ENCODE measurements at regions not wholly inside any gene's neighbourhood (a gene's known extent, or its start where the extent isn't known, plus 50 kb on each side); places are given as distances from the start of the nearest gene placed in this dataset.

DNA sequence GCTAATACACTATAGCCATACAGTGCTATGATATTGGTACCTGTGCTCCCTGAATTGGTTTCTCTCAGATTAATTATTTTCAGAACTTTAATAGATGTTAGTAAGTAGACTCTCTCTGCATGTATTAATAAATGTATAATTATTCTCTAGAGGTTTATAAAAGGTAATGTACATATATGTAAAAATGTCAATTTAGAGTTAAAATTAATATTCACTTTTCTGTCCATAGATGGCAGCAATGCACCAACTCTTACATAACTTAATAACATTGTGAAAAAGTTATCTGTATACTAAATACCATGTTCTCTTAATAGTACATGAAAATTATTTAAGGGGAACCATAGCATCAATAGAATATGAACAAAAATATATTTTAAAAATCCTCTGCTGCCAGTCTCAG is 515.0 kb upstream of the KLHL1 start:
- no peak overlapping the region for H3K27ac Mint-ChIP-seq
- Histone ChIP-seq H4K5ac (ENCODE audit: insufficient read length, low read depth, low read length) (no peak overlapping the region), H3K4me2 (ENCODE audit: insufficient read depth, insufficient read length, low read length) (no peak overlapping the region), H3T11ph (ENCODE audit: low read length) (no peak overlapping the region), H3K18ac (ENCODE audit: insufficient read length, low read depth, low read length) (no peak overlapping the region), H4K91ac (ENCODE audit: insufficient read length, low read depth, low read length) (no peak overlapping the region), H3K14ac (ENCODE audit: insufficient read depth, low read length) (no peak overlapping the region), H4K20me1 (ENCODE audit: control insufficient read depth, insufficient read depth, insufficient read length) (no peaks in the 10 kb centered on the region), H2AK5ac (ENCODE audit: insufficient read length, low read length) (no peak overlapping the region), H3K9me3 (ENCODE audit: control insufficient read depth, low read depth, low read length) (no peaks in the 10 kb centered on the region), H3K27ac (ENCODE audit: insufficient read length, low read depth, low read length) (no peak overlapping the region), H3K9ac (ENCODE audit: extremely low read depth, insufficient read length, low read length) (no peak overlapping the region), H3K23me2 (ENCODE audit: insufficient read length, low read depth, low read length, poor library complexity, severe bottlenecking) (no peaks in the 10 kb centered on the region), H2AFZ (ENCODE audit: low read length) (no peak overlapping the region), H2BK15ac (ENCODE audit: low read depth, low read length) (no peak overlapping the region), H3K79me1 (ENCODE audit: insufficient read depth, low read depth, low read length, poor library complexity, severe bottlenecking) (no peaks in the 10 kb centered on the region), H4K8ac (replicated peaks; ENCODE audit: insufficient read length, low read depth, low read length) (no peak overlapping the region), H2BK120ac (ENCODE audit: low read depth, low read length, poor library complexity, severe bottlenecking) (no peak overlapping the region), H3K27me3 (ENCODE audit: insufficient read depth, low read length) (peaks cover 3% of the 10 kb centered on the region; the same call in 1 of the 2 replicates), H3K4ac (ENCODE audit: low read depth, low read length) (no peak overlapping the region), H2BK20ac (ENCODE audit: low read depth, low read length, poor library complexity, severe bottlenecking) (no peak overlapping the region), H3K4me1 (ENCODE audit: insufficient read depth, low read length) (no peaks in the 10 kb centered on the region), H3K56ac (ENCODE audit: insufficient read length, low read depth, low read length) (no peak overlapping the region), H3K23ac (ENCODE audit: insufficient read length, low read depth, low read length) (no peak overlapping the region), H3K79me2 (ENCODE audit: insufficient read depth, low read length) (no peaks in the 10 kb centered on the region), H2BK12ac (ENCODE audit: insufficient read length, low read depth, low read length) (no peak overlapping the region), H2BK5ac (ENCODE audit: insufficient read length, low read length) (no peak overlapping the region)
- peaks cover 0 to 9% of the 10 kb centered on the region in 2 experiments; a peak in 2 of 4 replicates for H3K4me1 Mint-ChIP-seq
- no peak for DNase-seq
- no peaks in the 10 kb centered on the region for H3K36me3 Mint-ChIP-seq (ENCODE audit: insufficient read depth in 1 of 3, low read depth in 3 of 3)
- TF ChIP-seq, protein P1, sequence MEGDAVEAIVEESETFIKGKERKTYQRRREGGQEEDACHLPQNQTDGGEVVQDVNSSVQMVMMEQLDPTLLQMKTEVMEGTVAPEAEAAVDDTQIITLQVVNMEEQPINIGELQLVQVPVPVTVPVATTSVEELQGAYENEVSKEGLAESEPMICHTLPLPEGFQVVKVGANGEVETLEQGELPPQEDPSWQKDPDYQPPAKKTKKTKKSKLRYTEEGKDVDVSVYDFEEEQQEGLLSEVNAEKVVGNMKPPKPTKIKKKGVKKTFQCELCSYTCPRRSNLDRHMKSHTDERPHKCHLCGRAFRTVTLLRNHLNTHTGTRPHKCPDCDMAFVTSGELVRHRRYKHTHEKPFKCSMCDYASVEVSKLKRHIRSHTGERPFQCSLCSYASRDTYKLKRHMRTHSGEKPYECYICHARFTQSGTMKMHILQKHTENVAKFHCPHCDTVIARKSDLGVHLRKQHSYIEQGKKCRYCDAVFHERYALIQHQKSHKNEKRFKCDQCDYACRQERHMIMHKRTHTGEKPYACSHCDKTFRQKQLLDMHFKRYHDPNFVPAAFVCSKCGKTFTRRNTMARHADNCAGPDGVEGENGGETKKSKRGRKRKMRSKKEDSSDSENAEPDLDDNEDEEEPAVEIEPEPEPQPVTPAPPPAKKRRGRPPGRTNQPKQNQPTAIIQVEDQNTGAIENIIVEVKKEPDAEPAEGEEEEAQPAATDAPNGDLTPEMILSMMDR (conservative IDR thresholded peaks at IDR 0.05), result peak; percentile 55
- no peaks in the 10 kb centered on the region for H3K9me3 Mint-ChIP-seq
- H3K27me3 Mint-ChIP-seq (ENCODE audit: low read depth), result peaks cover 20% of the 10 kb centered on the region
- no peak overlapping the region for H3K4me3 Mint-ChIP-seq
